ENCODE measurements at regions not wholly inside any gene's neighbourhood (a gene's known extent, or its start where the extent isn't known, plus 50 kb on each side); places are given as distances from the start of the nearest gene placed in this dataset.

DNA sequence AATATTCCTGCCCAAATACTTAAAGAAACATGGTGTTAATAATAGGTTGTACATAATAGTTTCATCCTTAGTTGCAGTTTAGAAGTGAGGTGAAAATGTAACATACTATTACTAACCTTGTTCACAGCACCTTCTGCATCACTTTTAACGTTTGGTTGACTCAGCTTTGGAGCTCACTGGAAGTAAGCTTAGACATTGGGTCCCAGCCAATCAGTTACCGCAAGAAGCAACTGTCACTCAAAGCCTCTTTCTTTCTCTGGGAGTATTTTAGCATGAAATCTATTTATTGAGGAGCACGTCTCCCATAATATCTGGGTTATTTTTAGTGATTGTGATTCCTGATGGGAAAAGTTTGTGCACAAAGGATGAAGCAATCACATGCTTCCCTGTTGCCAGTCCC lies 472.6 kb downstream of the SNAPC1 start:
- peaks cover 42% of the 10 kb centered on the region for H3K9me3 ChIP-seq (ENCODE audit: low read length)
- 2% methylated on average over 3 of the region's 3 CpGs for WGBS (ENCODE audit: low lambda C conversion rate)
- in situ Hi-C loops (cut with HindIII; ENCODE audit: extremely low pct_ligation_motif_present, low pct_unique_long_range_greater_than_20kb) (no loop called here), intact Hi-C loops (cut with micrococcal nuclease; ENCODE audit: unreplicated experiment) (no loop called here)
- H3K36me3 ChIP-seq (replicated peaks in 1 of 2; ENCODE audit: control insufficient read depth in 1 of 2, insufficient read depth in 2 of 2, low read length in 2 of 2) = no peaks in the 10 kb centered on the region
- no peak overlapping the region for H3K9ac ChIP-seq (ENCODE audit: insufficient read depth, low read depth, low read length)
- no peak overlapping the region for H3K4me2 ChIP-seq (ENCODE audit: low read depth, low read length)
- no peaks in the 10 kb centered on the region for H3K27me3 ChIP-seq (ENCODE audit: control insufficient read depth in 1 of 2, insufficient read depth in 2 of 2, low read length in 2 of 2)
- TF ChIP-seq, protein P1, sequence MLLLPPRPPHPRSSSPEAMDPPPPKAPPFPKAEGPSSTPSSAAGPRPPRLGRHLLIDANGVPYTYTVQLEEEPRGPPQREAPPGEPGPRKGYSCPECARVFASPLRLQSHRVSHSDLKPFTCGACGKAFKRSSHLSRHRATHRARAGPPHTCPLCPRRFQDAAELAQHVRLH (CRISPR knock-in tag; IDR thresholded peaks at IDR 0.05; ENCODE audit: borderline replicate concordance, low read depth) = no peak
- TF ChIP-seq MAFK (conservative IDR thresholded peaks at IDR 0.05 in 1 of 2, IDR thresholded peaks at IDR 0.05 in 1 of 2; ENCODE audit: low read length in 2 of 2) (no peak), HOXA5 (CRISPR knock-in tag; IDR thresholded peaks at IDR 0.05) (no peak)
- TF ChIP-seq, protein P2, sequence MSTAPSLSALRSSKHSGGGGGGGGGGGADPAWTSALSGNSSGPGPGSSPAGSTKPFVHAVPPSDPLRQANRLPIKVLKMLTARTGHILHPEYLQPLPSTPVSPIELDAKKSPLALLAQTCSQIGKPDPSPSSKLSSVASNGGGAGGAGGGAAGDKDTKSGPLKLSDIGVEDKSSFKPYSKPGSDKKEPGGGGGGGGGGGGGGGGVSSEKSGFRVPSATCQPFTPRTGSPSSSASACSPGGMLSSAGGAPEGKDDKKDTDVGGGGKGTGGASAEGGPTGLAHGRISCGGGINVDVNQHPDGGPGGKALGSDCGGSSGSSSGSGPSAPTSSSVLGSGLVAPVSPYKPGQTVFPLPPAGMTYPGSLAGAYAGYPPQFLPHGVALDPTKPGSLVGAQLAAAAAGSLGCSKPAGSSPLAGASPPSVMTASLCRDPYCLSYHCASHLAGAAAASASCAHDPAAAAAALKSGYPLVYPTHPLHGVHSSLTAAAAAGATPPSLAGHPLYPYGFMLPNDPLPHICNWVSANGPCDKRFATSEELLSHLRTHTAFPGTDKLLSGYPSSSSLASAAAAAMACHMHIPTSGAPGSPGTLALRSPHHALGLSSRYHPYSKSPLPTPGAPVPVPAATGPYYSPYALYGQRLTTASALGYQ (CRISPR knock-in tag; IDR thresholded peaks at IDR 0.05) = no peak
- BruUV-seq (replicated peaks) = no TSS peak
- DNase-seq (ENCODE audit: low spot score) (no peak), ATAC-seq (no peak), FAIRE-seq (no peak)
- no peak overlapping the region for H3K4me3 ChIP-seq (replicated peaks in 1 of 3; ENCODE audit: insufficient read depth in 1 of 3, low read depth in 2 of 3, low read length in 3 of 3)
- H4K20me1 ChIP-seq (ENCODE audit: insufficient read depth, low read length) = no peaks in the 10 kb centered on the region
- H2AFZ ChIP-seq (ENCODE audit: low read length) = no peak overlapping the region
- ChIA-PET POLR2A (no interaction called here), CTCF (ENCODE audit: low intra/inter-chr PET ratio, low total read pairs) (no interaction called here)
- no peaks in the 10 kb centered on the region for H3K4me1 ChIP-seq (ENCODE audit: insufficient read depth, low read length)
- no peaks in the 10 kb centered on the region for H3K79me2 ChIP-seq (ENCODE audit: insufficient read depth, low read length)
- no peak overlapping the region for H3K27ac ChIP-seq (ENCODE audit: extremely low read length, insufficient read depth, low read length)

DNA sequence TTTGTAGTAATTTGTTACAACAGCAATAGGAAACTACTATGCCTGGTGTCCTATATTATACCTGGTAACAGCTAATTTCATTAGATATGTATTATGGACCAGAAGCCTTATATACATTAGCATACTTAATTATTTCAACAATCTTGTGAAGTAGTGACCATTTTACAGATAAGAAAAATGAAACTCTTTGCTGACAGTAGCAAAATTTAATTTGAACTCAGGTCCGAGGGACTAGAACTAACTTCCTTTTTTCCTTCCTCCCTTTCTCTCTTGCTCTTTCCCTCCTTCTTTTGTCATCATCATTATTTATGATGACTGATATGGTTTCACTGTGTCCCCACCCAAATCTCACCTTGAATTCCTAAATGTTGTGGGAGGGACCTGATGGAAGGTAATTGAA lies 482.0 kb downstream of the SNAPC1 start:
- 0% methylated on average over 1 of the region's 1 CpG for WGBS (ENCODE audit: low lambda C conversion rate)
- Histone ChIP-seq H3K4me2 (ENCODE audit: low read depth, low read length) (no peak overlapping the region), H2AFZ (ENCODE audit: low read length) (no peak overlapping the region), H3K27me3 (ENCODE audit: control insufficient read depth in 1 of 2, insufficient read depth in 2 of 2, low read length in 2 of 2) (no peaks in the 10 kb centered on the region), H4K20me1 (ENCODE audit: insufficient read depth, low read length) (no peaks in the 10 kb centered on the region), H3K9ac (ENCODE audit: insufficient read depth, low read depth, low read length) (no peak overlapping the region), H3K4me3 (replicated peaks in 1 of 3; ENCODE audit: insufficient read depth in 1 of 3, low read depth in 2 of 3, low read length in 3 of 3) (no peak overlapping the region), H3K9me3 (ENCODE audit: low read length) (no peaks in the 10 kb centered on the region; the same call in 1 of the 2 replicates), H3K36me3 (replicated peaks in 1 of 2; ENCODE audit: control insufficient read depth in 1 of 2, insufficient read depth in 2 of 2, low read length in 2 of 2) (no peaks in the 10 kb centered on the region), H3K4me1 (ENCODE audit: insufficient read depth, low read length) (no peaks in the 10 kb centered on the region), H3K79me2 (ENCODE audit: insufficient read depth, low read length) (no peaks in the 10 kb centered on the region), H3K27ac (ENCODE audit: extremely low read length, insufficient read depth, low read length) (no peak overlapping the region)
- ChIA-PET POLR2A (no interaction called here), CTCF (ENCODE audit: low intra/inter-chr PET ratio, low total read pairs) (no interaction called here)
- in situ Hi-C loops (cut with HindIII; ENCODE audit: extremely low pct_ligation_motif_present, low pct_unique_long_range_greater_than_20kb) (no loop called here), intact Hi-C loops (cut with micrococcal nuclease; ENCODE audit: unreplicated experiment) (no loop called here)
- TF ChIP-seq, protein P3, sequence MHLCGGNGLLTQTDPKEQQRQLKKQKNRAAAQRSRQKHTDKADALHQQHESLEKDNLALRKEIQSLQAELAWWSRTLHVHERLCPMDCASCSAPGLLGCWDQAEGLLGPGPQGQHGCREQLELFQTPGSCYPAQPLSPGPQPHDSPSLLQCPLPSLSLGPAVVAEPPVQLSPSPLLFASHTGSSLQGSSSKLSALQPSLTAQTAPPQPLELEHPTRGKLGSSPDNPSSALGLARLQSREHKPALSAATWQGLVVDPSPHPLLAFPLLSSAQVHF (CRISPR knock-in tag; IDR thresholded peaks at IDR 0.05) = no peak
- TF ChIP-seq, protein P4, sequence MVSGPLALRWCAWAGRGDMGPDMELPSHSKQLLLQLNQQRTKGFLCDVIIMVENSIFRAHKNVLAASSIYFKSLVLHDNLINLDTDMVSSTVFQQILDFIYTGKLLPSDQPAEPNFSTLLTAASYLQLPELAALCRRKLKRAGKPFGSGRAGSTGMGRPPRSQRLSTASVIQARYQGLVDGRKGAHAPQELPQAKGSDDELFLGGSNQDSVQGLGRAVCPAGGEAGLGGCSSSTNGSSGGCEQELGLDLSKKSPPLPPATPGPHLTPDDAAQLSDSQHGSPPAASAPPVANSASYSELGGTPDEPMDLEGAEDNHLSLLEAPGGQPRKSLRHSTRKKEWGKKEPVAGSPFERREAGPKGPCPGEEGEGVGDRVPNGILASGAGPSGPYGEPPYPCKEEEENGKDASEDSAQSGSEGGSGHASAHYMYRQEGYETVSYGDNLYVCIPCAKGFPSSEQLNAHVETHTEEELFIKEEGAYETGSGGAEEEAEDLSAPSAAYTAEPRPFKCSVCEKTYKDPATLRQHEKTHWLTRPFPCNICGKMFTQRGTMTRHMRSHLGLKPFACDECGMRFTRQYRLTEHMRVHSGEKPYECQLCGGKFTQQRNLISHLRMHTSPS (CRISPR knock-in tag; IDR thresholded peaks at IDR 0.05; ENCODE audit: low read depth) = no peak
- TF ChIP-seq MAFK (conservative IDR thresholded peaks at IDR 0.05 in 1 of 2, IDR thresholded peaks at IDR 0.05 in 1 of 2; ENCODE audit: low read length in 2 of 2) (peak; percentile 19 to 78; a peak in 2 of 4 replicates), MAFF (IDR thresholded peaks at IDR 0.05; ENCODE audit: low read depth, low read length) (0 out of 2 replicates have a peak, but pooled peaks have one; percentile 28)
- DNase-seq (ENCODE audit: low spot score) = no peak
- BruUV-seq (replicated peaks) = no TSS peak
- FAIRE-seq = no peak
- ATAC-seq = no peak

Measured in HepG2 (cell line).